ENCODE measurements at regions not wholly inside any gene's neighbourhood (a gene's known extent, or its start where the extent isn't known, plus 50 kb on each side); places are given as distances from the start of the nearest gene placed in this dataset.

DNA sequence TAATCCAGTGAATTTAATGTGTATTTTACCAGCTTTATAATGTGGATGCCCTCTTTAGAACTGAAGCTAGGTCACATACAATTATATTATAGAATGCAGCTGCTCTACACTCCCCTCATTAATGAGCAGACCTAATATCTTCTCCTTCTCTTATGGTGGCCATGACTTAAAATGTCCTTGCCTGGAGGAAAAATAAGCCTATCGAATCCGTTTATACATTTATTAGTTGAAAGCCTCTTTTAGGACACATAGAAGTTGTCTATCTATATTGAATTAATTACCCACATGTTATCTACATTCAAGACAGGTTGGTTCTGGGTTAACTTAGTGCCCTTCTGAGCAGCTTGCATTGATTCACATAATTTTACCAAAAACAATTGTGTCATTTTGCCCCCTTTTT is 1716.8 kb downstream of the HACE1 start:
- ChIA-PET POLR2A (no interaction called here), CTCF (no interaction called here)
- no peak for DNase-seq (ENCODE audit: low read depth, low spot score)
- no peak overlapping the region for H3K4me3 ChIP-seq (ENCODE audit: low read depth, low read length)
- TF ChIP-seq CTCF (IDR thresholded peaks at IDR 0.05; ENCODE audit: insufficient read depth, low read length, missing control alignments): no peak

- DNase-seq (ENCODE audit: low read depth, low spot score): no peak
- POLR2A ChIA-PET: no interaction called here
- no peak for TF ChIP-seq CTCF (IDR thresholded peaks at IDR 0.05; ENCODE audit: insufficient read depth, low read length, missing control alignments)
- CTCF ChIA-PET: no interaction called here
- no peak overlapping the region for H3K4me3 ChIP-seq (ENCODE audit: low read depth, low read length)
Measured at GRCh38 chr6:103140308-103141027, 1719.3 kb downstream of the HACE1 start.

DNA sequence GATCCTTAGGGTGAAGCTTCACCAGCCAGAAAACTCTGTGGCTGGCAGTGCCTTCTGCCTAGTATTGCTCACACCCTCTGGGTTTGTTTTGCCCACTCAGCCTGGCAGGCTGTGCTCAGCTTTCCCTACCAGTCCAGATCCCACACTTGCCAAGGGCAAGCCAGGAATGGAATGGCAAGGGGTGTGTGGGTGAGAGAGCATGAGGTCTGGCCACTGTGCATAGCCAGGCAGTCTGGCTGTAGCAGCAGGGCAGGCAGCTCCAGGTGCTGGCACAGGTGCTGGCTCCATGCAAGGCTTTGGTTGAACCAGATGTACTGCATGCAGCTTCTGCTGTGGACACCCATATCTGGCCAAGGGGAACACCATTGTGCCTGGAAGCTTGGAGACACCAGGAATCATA is 1720.3 kb downstream of the HACE1 start:
- no peak for DNase-seq (ENCODE audit: low read depth, low spot score)
- H3K4me3 ChIP-seq (ENCODE audit: low read depth, low read length): no peak overlapping the region
- TF ChIP-seq CTCF (IDR thresholded peaks at IDR 0.05; ENCODE audit: insufficient read depth, low read length, missing control alignments): no peak
- ChIA-PET POLR2A (no interaction called here), CTCF (no interaction called here)

GRCh38 chr6:103124471-103124870 is 1731.0 kb downstream of the GRIK2 start:
- no peak overlapping the region for H3K4me3 ChIP-seq (ENCODE audit: low read depth, low read length)
- TF ChIP-seq CTCF (IDR thresholded peaks at IDR 0.05; ENCODE audit: insufficient read depth, low read length, missing control alignments): no peak
- POLR2A ChIA-PET: no interaction called here
- no peak for DNase-seq (ENCODE audit: low read depth, low spot score)
- CTCF ChIA-PET: no interaction called here

DNA sequence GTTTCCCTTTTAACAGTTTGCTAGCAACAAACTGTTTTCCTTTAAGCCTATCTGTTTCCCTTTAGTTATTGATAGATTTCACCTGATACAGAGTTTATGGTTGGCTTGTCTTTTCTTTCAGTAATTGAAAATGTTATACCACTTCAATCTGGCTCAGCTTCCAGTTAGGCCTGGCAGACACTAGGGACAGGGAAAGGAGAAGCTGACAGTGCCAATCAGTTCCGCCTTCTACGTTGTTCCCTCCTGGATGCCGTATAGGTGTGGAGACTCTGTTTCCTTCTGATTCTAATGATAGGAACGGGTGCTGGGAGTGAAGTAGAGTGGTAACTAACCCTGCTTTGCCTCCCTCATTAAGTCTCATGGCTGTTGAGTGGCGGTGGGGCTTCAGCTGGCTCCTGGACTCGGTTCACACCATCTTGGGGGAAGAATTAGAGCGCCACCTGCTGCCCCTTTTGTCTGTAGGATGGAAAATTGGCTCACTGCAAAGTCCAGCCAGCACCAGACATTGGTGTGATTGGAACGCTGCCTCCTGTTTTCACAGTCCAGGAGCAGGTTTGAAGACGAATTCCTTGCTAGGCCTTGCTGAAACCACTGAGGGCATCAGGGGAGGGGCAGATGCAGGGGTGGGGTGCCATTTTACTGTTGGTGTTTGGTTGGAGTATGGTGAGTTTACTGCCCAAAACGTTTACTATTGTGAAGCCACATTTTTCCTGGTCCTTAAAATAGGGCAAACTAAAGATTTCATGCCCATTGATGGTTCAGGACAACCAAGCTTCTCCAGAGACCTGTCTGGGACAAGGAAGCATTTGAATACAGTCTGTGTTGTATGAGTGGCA is 1729.5 kb downstream of the GRIK2 start:
- no peak overlapping the region for H3K4me3 ChIP-seq (ENCODE audit: low read depth, low read length)
- peak; percentile 17 for TF ChIP-seq CTCF (IDR thresholded peaks at IDR 0.05; ENCODE audit: insufficient read depth, low read length, missing control alignments)
- POLR2A ChIA-PET: no interaction called here
- CTCF ChIA-PET: no interaction called here
- DNase-seq (ENCODE audit: low read depth, low spot score): no peak

GRCh38 chr6:103119056-103119455 is 1725.5 kb downstream of the GRIK2 start:
- TF ChIP-seq CTCF (IDR thresholded peaks at IDR 0.05; ENCODE audit: insufficient read depth, low read length, missing control alignments): no peak
- POLR2A ChIA-PET: no interaction called here
- DNase-seq (ENCODE audit: low read depth, low spot score): no peak
- H3K4me3 ChIP-seq (ENCODE audit: low read depth, low read length): no peak overlapping the region
- CTCF ChIA-PET: no interaction called here
